ENCODE measurements at regions not wholly inside any gene's neighbourhood (a gene's known extent, or its start where the extent isn't known, plus 50 kb on each side); places are given as distances from the start of the nearest gene placed in this dataset.

DNA sequence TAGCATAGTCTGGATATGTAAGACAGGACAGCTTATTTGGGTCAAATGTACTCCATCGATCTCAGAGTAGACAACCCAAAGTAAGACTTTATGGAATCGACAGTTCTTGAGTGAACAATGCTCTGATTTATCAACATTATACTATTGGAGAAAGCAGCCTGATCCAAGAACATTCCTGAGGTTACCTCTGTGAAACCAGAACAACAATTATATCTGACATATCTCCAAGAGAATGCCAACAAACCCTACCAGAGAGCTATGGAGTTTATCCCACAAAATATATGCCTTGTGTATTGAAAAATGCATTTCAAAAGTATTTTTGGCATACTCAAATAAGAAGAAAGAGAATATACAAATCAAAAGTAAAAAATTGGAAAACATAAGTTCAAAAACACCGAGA, 1985.9 kb downstream of the EFNA5 start:
- DNase-seq: no peak
- H3K9me3 ChIP-seq: no peaks in the 10 kb centered on the region
- TF ChIP-seq, protein P1, sequence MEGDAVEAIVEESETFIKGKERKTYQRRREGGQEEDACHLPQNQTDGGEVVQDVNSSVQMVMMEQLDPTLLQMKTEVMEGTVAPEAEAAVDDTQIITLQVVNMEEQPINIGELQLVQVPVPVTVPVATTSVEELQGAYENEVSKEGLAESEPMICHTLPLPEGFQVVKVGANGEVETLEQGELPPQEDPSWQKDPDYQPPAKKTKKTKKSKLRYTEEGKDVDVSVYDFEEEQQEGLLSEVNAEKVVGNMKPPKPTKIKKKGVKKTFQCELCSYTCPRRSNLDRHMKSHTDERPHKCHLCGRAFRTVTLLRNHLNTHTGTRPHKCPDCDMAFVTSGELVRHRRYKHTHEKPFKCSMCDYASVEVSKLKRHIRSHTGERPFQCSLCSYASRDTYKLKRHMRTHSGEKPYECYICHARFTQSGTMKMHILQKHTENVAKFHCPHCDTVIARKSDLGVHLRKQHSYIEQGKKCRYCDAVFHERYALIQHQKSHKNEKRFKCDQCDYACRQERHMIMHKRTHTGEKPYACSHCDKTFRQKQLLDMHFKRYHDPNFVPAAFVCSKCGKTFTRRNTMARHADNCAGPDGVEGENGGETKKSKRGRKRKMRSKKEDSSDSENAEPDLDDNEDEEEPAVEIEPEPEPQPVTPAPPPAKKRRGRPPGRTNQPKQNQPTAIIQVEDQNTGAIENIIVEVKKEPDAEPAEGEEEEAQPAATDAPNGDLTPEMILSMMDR (IDR thresholded peaks at IDR 0.05): no peak
- TF ChIP-seq POLR2A (IDR thresholded peaks at IDR 0.05): no peak
- TF ChIP-seq EP300 (IDR thresholded peaks at IDR 0.05): no peak
- TF ChIP-seq POLR2AphosphoS5 (IDR thresholded peaks at IDR 0.05): no peak
- no peak overlapping the region for H3K4me3 ChIP-seq
- WGBS, 2 donors: 90 to 94% methylated on average over 3 of the region's 3 CpGs
- intact Hi-C loops (cut with DNase I): no loop called here
- no peaks in the 10 kb centered on the region for H3K36me3 ChIP-seq
- no peaks in the 10 kb centered on the region for H3K27me3 ChIP-seq
- no peak overlapping the region for H3K27ac ChIP-seq
- H3K4me1 ChIP-seq: no peaks in the 10 kb centered on the region

DNA sequence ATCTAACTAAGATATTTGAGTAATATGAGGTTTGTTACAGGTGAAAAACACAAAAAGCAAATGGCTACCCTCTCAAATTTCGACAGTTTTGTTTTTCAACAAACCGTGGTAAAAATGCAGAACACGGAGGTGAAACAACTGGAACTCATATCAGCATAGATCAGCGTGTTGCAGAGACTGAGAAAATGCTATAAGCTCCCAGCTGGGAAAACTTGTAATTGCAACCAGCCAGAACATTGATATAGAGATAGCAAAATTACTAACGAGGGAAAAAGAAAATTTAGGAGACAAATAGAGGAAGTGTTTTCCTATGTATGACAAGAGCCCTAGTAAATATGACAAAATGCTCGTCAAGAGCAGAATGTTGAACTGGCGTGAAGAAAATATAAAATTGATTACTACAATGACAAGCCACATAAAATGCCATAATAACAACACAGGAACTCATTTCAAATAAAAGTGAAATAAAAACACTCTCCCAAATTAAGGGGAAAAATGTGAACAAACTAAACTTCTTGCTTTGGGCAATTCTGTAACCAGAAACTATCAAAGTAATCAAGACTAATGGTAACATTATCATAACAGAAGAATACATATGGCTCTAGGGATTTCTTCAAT, 1989.8 kb downstream of the EFNA5 start:
- H3K4me3 ChIP-seq: no peak overlapping the region
- H3K9me3 ChIP-seq: no peaks in the 10 kb centered on the region
- H3K27ac ChIP-seq: no peak overlapping the region
- DNase-seq: no peak
- intact Hi-C loops (cut with DNase I): no loop called here
- H3K27me3 ChIP-seq: no peaks in the 10 kb centered on the region
- 77 to 81% methylated on average over 7 of the region's 7 CpGs for WGBS, 2 donors
- H3K4me1 ChIP-seq: no peaks in the 10 kb centered on the region
- TF ChIP-seq EP300 (IDR thresholded peaks at IDR 0.05) (no peak), POLR2A (IDR thresholded peaks at IDR 0.05) (no peak), POLR2AphosphoS5 (IDR thresholded peaks at IDR 0.05) (no peak)
- TF ChIP-seq, protein P1 (IDR thresholded peaks at IDR 0.05): no peak
- no peaks in the 10 kb centered on the region for H3K36me3 ChIP-seq

DNA sequence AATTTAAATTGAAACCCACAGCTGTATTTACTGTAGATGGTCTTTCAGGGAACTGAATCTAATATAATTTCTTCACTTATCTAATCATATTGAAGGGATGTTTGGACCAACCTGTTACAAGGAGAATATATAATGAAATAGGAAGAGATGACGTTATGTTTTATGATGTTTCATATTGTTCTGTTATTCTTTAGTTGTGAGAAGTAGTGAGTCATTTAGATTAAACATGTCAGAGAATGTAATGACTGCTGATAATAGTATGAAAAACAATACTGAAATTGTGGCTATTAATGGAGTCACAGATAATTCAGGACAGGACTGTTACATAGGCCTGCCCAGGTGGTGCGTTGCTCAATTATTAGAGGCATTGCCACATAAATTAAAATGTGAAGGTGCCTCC, 1993.4 kb downstream of the EFNA5 start:
- no peak for DNase-seq
- Histone ChIP-seq H3K27me3 (no peaks in the 10 kb centered on the region), H3K4me1 (no peaks in the 10 kb centered on the region), H3K9me3 (no peaks in the 10 kb centered on the region), H3K36me3 (no peaks in the 10 kb centered on the region), H3K27ac (no peak overlapping the region), H3K4me3 (no peak overlapping the region)
- intact Hi-C loops (cut with DNase I): no loop called here
- WGBS, 2 donors: 50 to 71% methylated on average over 2 of the region's 2 CpGs
- TF ChIP-seq, protein P1 (IDR thresholded peaks at IDR 0.05): no peak
- TF ChIP-seq POLR2AphosphoS5 (IDR thresholded peaks at IDR 0.05): no peak
- no peak for TF ChIP-seq POLR2A (IDR thresholded peaks at IDR 0.05)
- no peak for TF ChIP-seq EP300 (IDR thresholded peaks at IDR 0.05)

DNA sequence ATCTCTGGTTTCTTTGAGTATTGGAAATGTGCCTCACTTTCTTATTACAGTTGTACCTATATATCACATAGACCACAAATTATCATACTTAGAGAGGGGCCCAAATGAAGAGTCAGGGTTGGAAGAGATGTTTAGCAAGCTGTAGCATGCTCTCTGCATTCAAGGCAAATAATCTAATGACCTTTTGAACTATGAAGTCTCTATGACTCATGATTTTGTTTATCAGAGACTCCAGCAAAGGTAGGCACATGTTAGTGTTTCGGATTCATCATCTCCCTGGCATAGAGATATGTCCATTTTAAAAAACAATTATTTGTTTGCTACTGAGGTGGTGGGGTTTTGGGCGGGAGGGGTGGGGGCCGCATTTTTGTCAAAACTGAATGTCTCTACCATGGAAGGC, 2000.1 kb downstream of the EFNA5 start:
- Histone ChIP-seq H3K27ac (no peak overlapping the region), H3K27me3 (no peaks in the 10 kb centered on the region), H3K9me3 (peaks cover 0 to 3% (median 0%) of the 10 kb centered on the region in 4 donors), H3K4me1 (no peaks in the 10 kb centered on the region), H3K36me3 (no peaks in the 10 kb centered on the region), H3K4me3 (no peak overlapping the region)
- 88 to 89% methylated on average over 3 of the region's 3 CpGs for WGBS, 2 donors
- intact Hi-C loops (cut with DNase I): no loop called here
- no peak for TF ChIP-seq POLR2A (IDR thresholded peaks at IDR 0.05)
- TF ChIP-seq, protein P1 (IDR thresholded peaks at IDR 0.05): no peak
- no peak for DNase-seq

DNA sequence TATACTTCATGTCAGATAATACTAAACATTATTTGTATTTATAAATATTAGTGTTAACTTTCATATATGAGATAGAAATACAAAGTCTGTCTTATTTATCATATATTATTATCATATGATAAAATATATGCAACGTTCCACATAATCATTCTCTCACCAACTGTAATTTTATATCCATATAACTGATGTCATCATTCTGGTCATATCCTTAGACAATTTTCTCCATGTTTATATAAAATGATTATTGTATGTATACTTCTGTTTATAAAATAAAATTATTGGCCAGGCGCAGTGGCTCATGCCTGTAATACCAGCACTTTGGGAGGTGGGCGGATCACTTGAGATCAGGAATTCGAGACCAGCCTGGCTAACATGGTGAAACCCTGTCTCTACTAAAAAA, 2007.1 kb downstream of the EFNA5 start:
- no peak for DNase-seq
- 83 to 89% methylated on average over 4 of the region's 4 CpGs for WGBS, 2 donors
- Histone ChIP-seq H3K9me3 (peaks cover 0 to 3% (median 0%) of the 10 kb centered on the region in 4 donors), H3K27me3 (no peaks in the 10 kb centered on the region), H3K4me1 (no peaks in the 10 kb centered on the region), H3K36me3 (no peaks in the 10 kb centered on the region), H3K4me3 (no peak overlapping the region), H3K27ac (no peak overlapping the region)
- TF ChIP-seq EP300 (IDR thresholded peaks at IDR 0.05) (no peak), POLR2AphosphoS5 (IDR thresholded peaks at IDR 0.05) (no peak), POLR2A (IDR thresholded peaks at IDR 0.05) (no peak)
- TF ChIP-seq, protein P1 (IDR thresholded peaks at IDR 0.05): no peak
- intact Hi-C loops (cut with DNase I): no loop called here

All from sigmoid colon (tissue), 6 donors.